HG03354 (cell line): ENCODE measurements at regions not wholly inside any gene's neighbourhood (a gene's known extent, or its start where the extent isn't known, plus 50 kb on each side); places are given as distances from the start of the nearest gene placed in this dataset.

Experiments used
- ATAC-seq: cut with Tn5 transposase; IDR thresholded peaks from one replicate; pipeline ENCODE4 v1.9.1; 2021; ENCODE audit warnings: mild to moderate bottlenecking; ENCODE audit not compliant: unreplicated experiment, poor library complexity, severe bottlenecking

DNA sequence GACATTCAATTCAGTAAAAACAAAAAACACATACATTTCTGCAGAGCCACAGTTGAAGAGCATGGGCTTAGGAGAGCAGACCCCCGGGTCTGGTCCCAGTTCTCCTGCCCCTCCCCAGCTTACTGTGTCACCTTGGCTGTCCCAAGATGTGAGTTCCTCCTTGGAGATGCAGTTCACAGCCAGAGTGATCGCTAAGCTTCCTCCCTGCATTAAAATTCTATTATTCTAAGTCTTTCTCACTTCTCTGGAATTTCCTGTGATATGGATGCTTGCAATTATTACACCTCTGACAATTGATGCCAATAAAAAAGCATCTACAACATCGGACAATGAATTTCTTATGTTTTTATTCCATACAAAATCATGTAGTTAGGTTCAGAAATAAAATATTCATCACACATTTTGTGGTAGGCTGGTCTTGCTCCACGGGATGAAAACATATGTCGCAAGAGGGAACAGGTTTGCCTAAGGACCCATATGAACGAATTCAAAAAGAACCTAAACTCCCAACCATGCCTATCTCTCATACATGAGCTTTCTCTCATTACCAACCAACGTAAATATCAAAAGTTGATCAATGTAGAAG, 328.5 kb upstream of the RUNX1 start:
- ATAC-seq = no peak

DNA sequence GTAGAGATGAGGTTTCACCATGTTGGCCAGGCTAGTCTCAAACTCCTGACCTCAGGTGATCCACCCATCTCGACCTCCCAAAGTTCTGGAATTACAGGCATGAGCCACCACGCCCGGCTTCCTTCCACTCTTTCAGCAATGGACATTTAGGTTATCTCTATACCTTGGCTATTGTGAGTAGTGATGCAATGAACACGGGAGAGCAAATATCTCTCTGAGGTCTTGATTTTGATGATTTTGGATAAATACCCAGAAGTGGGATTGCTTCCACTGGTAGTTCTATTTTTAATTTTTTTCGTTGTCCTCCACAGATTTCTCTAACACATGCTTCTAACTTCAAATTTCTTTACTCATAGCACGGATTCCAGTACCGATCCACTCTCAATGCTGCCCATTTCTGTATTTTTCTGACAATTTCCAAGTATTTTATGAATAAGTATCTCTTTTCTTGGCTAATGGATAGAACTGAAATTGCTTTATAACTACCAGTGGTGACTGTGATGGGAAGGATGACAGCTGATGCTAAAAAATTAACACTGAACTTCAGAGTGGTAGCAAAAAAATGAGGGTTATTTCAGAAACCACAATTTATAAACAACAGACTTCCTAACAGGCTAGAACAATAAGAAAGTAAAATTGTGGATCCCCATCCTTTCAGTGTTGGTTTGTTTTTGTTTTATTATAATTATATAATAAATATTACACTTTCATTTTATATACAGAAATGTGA, 327.5 kb upstream of the RUNX1 start:
- ATAC-seq = no peak

DNA sequence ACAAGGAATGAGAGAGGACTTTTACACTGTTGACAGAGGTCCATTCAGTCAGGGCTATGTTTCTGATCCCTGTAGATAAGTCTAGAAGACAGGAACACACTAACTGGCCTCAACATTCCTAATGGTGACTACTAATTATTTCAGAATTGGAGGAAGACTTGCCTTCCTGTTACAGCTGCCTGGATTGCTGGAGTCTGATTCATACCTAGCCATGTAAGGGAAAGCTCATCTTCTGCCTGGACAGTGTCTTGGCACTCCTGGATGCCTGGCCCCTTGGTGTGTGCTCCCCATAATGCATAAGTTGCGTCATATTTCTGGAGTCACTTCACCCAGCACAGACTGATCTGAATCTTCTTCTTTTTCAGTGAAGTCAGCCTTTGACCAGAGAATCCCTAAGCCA, 326.0 kb upstream of the RUNX1 start:
- ATAC-seq = no peak

GRCh38 chr21:35373998-35374397, 324.9 kb upstream of the RUNX1 start:
- no peak for ATAC-seq

DNA sequence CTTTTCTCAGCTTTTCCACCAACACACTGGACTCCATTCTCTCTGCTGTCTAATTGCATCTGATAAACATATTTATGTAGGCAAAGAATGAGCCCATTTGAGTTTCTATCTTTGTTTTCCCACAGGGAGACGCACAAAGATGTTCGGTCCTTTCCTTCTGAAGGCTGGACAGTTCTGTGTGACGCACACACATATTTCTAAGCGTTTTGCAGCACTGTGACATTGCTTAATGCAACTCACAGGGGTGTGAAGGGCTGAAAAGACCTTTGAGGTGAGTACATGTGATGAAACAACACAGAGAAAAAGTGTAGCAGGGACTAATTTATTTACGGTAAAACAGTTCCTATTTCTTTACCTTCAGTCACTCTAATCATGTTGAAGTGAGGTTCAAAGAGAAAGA, 323.1 kb upstream of the RUNX1 start:
- no peak for ATAC-seq

GRCh38 chr21:35370671-35371070, 321.6 kb upstream of the RUNX1 start:
- ATAC-seq = no peak

DNA sequence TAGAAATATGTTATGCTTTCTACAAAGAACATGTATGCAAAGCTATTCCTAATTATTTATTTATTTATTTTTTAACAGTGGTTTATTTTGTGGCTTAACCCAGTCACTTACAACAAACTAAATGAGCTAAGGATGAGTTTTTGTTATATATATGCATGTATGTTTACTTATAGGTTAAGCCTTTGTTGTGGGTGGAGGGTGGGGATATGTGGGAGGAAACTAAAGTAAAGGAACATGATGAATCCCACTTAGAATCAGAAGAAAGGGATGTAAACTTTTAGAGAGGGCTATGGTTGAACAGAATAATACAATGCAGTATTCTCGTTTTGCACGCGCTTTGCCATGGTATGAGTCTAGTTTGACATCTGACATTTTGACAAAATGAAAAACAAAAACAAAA, 321.0 kb upstream of the RUNX1 start:
- no peak for ATAC-seq

- no peak for ATAC-seq
Measured at GRCh38 chr21:35368326-35368725, 319.2 kb upstream of the RUNX1 start.

- ATAC-seq = no peak
Measured at GRCh38 chr21:35367553-35367952, 318.5 kb upstream of the RUNX1 start.

GRCh38 chr21:35366394-35367080, 317.4 kb upstream of the RUNX1 start:
- ATAC-seq = no peak

GRCh38 chr21:35363458-35363857, 314.4 kb upstream of the RUNX1 start:
- no peak for ATAC-seq

DNA sequence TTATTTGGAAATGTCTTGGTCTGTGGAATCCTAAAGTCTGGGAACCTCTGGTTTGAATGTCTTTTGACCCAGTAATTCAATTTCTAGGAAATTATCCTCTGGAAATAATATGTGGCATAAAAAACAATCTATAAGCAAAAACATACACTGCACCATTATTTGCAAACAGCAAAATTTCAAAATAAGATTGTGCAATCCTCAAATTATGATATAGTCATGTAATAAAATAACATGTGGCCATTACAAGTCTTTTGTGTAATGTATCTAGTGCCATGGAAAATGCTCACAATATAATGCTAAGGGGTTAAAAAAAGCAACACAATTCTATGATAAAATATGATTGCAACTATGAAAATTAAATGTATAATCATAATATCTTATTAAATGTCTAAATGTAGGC, 312.9 kb upstream of the RUNX1 start:
- ATAC-seq = no peak

- no peak for ATAC-seq
Measured at GRCh38 chr21:35360870-35361570, 311.9 kb upstream of the RUNX1 start.

- ATAC-seq = no peak
Measured at GRCh38 chr21:35359076-35359475, 310.0 kb upstream of the RUNX1 start.

GRCh38 chr21:35358008-35358407, 308.9 kb upstream of the RUNX1 start:
- ATAC-seq = no peak

DNA sequence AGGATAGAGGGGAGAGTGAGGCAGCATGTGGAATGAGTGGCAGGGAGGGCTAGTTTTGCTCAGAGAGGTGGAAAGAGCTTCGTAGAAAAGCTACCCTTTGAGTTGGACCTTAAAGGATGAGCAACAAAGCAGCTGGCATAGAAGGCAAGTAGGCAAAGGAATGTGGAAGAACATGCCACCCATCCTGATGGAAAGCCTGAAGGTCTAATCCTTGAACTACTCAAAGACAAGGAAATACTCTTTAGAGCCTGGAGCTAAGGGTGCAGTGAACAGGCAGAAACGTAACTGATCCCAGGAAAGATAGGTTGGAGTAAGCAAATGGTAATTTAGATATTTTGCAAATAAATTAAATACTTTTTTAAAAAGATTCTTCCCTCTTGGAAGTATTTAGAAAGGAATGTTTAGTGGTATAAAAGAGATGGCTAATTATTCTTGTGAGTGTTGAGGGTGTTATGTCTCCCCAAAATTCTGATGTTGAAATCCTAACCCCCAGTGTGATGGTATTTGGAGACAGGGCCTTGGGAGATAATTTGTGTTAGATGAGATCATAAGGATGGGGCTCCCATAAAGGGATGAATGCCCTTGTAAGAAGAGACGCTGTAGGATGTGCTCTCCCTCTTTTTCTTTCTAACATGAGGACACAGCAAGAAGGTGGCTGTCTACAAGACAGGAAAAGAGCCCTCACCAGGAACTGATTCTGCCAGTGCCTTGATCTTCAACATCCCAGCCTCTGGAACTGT, 308.1 kb upstream of the RUNX1 start:
- ATAC-seq = no peak

- ATAC-seq = no peak
Measured at GRCh38 chr21:35354078-35354477, 305.0 kb upstream of the RUNX1 start.

DNA sequence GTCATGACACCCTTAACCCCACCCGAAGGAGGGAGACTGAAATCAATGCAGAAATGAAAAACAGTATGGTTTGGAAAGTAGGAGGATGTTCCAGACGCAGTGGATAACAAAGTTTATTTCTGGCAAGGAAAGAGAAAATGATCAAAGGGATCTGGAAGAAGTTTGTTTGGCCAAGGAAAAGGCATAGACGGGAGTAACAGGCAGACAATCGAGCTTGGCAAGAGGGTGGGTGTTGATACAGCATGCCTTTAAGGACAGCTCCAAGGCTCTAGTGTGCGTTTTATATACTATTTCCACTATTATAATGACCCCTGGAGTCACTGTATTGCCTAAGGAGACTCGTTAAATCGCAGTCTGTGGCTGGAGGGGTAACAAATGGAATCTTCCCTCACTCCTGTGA, 303.7 kb upstream of the RUNX1 start:
- ATAC-seq = no peak

- ATAC-seq = no peak
Measured at GRCh38 chr21:35352066-35352770, 303.1 kb upstream of the RUNX1 start.
